Karpas-422 (cell line): ENCODE measurements at regions not wholly inside any gene's neighbourhood (a gene's known extent, or its start where the extent isn't known, plus 50 kb on each side); places are given as distances from the start of the nearest gene placed in this dataset.

ENCODE experiments used
- DNase-seq: peaks from one replicate; pipeline ENCODE4 v3.0.0-alpha.2; 2015
- H2AFZ ChIP-seq: fragments of 200-600 bp; sonication (generic); 2 replicates; pipeline ENCODE4 v1.6.1; 2014; ENCODE audit warnings: antibody characterized with exemption, low read length, mixed read lengths
- H3K27ac ChIP-seq: fragments of 200-600 bp; sonication (generic); 2 replicates; pipeline ENCODE4 v1.5.1; 2014; ENCODE audit warnings: mild to moderate bottlenecking, low read length, moderate library complexity
- H3K27me3 ChIP-seq: fragments of 200-600 bp; sonication (generic); 2 replicates; pipeline ENCODE4 v1.6.1; 2014; ENCODE audit warnings: low read length, mixed read lengths
- H3K36me3 ChIP-seq: fragments of 200-600 bp; sonication (generic); 2 replicates; pipeline ENCODE4 v1.6.1; 2014; ENCODE audit warnings: low read length, mixed read lengths; ENCODE audit not compliant: insufficient read depth
- H3K4me1 ChIP-seq: fragments of 200-600 bp; sonication (generic); 2 replicates; pipeline ENCODE4 v1.6.1; 2014; ENCODE audit warnings: mild to moderate bottlenecking, low read length, mixed read lengths
- H3K4me2 ChIP-seq: fragments of 200-600 bp; sonication (generic); 2 replicates; pipeline ENCODE4 v1.6.1; 2014; ENCODE audit warnings: low read length, low read depth, mild to moderate bottlenecking; ENCODE audit not compliant: poor library complexity, severe bottlenecking
- H3K4me3 ChIP-seq: fragments of 200-600 bp; sonication (generic); 2 replicates; pipeline ENCODE4 v1.5.1; 2014; ENCODE audit warnings: mild to moderate bottlenecking, antibody characterized with exemption, low read length, mixed read lengths
- H3K79me2 ChIP-seq: fragments of 200-600 bp; sonication (generic); 2 replicates; pipeline ENCODE4 v1.6.1; 2014; ENCODE audit warnings: mild to moderate bottlenecking, low read length, mixed read lengths
- H3K9ac ChIP-seq: fragments of 200-600 bp; sonication (generic); 2 replicates; pipeline ENCODE4 v1.6.0; 2014; ENCODE audit warnings: low read length
- H3K9me2 ChIP-seq: fragments of 200-600 bp; sonication (generic), shearing (Covaris generic); replicated peaks from 2 replicates; pipeline ENCODE4 v1.6.0; 2014; ENCODE audit warnings: mild to moderate bottlenecking, low read length, moderate library complexity; ENCODE audit not compliant: insufficient read depth
- H3K9me3 ChIP-seq: fragments of 300-700, 200-600 bp; sonication (generic); 2 replicates; pipeline ENCODE4 v1.6.1; 2014; ENCODE audit warnings: low read length, mixed read lengths
- H4K20me1 ChIP-seq: fragments of 200-600 bp; sonication (generic); 2 replicates; pipeline ENCODE4 v1.6.1; 2014; ENCODE audit warnings: mild to moderate bottlenecking, antibody characterized with exemption, low read length, low read depth; ENCODE audit not compliant: insufficient read depth

GRCh38 chr6:126091466-126091865 lies 105.1 kb downstream of the TRMT11 start:
- Histone ChIP-seq H3K4me3 (no peak overlapping the region), H3K9me2 (no peaks in the 10 kb centered on the region; the same call in 1 of the 2 replicates), H3K27ac (no peak overlapping the region), H2AFZ (no peak overlapping the region), H4K20me1 (no peaks in the 10 kb centered on the region), H3K9me3 (no peaks in the 10 kb centered on the region), H3K36me3 (peaks cover 10% of the 10 kb centered on the region; the same call in 1 of the 2 replicates), H3K79me2 (no peaks in the 10 kb centered on the region; the same call in 1 of the 2 replicates), H3K4me2 (no peak overlapping the region), H3K27me3 (no peaks in the 10 kb centered on the region), H3K9ac (no peak overlapping the region), H3K4me1 (peaks cover 5% of the 10 kb centered on the region)
- no peak for DNase-seq

DNA sequence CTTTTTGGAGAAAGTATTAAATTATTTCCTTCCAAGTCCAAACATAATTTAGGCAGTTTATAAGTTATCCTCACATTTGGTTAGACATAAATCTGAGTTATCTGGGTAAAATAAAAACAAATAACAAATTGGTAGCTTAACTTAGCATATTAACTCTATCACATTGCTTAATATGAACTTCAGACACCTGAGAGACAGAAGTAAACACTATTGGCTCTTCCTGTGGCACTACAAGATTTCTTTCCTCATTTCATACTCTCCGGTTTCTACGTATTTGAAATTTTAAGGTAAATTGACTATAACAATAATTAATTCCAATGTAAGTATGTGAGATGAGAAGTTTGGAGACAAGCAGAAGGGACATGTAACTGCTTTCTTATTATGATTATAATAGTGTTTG lies 106.8 kb downstream of the TRMT11 start:
- Histone ChIP-seq H3K27ac (no peak overlapping the region), H3K4me1 (no peaks in the 10 kb centered on the region), H3K36me3 (peaks cover 6% of the 10 kb centered on the region; the same call in 1 of the 2 replicates), H4K20me1 (no peaks in the 10 kb centered on the region), H3K4me3 (no peak overlapping the region), H3K9me3 (no peaks in the 10 kb centered on the region), H2AFZ (no peak overlapping the region), H3K4me2 (no peak overlapping the region), H3K79me2 (peaks cover 4% of the 10 kb centered on the region; the same call in 1 of the 2 replicates), H3K9ac (no peak overlapping the region), H3K27me3 (no peaks in the 10 kb centered on the region), H3K9me2 (no peaks in the 10 kb centered on the region; the same call in 1 of the 2 replicates)
- DNase-seq = no peak

DNA sequence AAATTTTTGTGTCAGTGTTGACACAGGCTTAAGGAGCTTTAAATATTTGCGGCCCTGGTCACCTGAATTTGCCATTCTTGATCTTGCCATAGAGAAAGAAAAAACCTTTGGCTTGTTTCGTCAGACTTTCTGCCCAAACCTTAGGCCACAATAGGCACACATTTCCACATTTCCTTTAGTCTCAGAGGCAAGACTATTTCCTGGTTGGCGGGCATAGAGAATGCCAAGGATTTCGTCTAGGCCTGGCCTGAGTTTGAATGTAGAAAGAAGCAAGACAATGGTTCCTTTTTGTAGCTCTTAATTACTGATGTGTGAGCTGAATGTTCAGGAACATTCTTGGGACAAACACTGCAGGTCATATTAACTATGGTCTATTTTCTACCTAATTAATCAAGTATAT lies 108.1 kb downstream of the TRMT11 start:
- H3K9me3 ChIP-seq = no peaks in the 10 kb centered on the region
- no peaks in the 10 kb centered on the region for H3K27me3 ChIP-seq

DNA sequence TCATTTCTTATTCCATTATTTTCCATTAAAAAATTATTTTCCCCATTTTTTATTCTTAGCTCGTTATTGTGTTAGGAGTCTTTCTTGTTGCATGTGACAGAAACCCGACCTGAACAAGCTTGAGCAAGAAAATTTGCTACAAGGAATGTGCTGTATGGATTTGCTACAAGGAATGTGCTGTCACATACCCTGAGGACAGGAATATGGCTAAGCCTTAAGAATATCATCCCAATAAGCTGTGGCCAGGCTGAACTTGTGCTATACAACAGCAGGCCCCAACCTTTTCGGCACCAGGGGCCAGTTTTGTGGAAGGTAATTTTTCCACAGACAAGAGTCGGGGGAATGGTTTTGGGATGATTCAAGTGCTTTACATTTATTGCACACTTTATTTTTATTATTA lies 114.0 kb downstream of the TRMT11 start:
- no peak overlapping the region for H3K9ac ChIP-seq
- no peak overlapping the region for H3K27ac ChIP-seq
- no peaks in the 10 kb centered on the region for H4K20me1 ChIP-seq
- no peak overlapping the region for H3K4me2 ChIP-seq
- H3K36me3 ChIP-seq = peaks cover 15% of the 10 kb centered on the region; the same call in 1 of the 2 replicates
- peaks cover 4% of the 10 kb centered on the region; the same call in 1 of the 2 replicates for H3K79me2 ChIP-seq
- no peaks in the 10 kb centered on the region for H3K4me1 ChIP-seq
- no peak overlapping the region for H3K4me3 ChIP-seq
- H3K9me2 ChIP-seq = no peaks in the 10 kb centered on the region
- no peaks in the 10 kb centered on the region for H3K9me3 ChIP-seq
- no peak for DNase-seq
- H3K27me3 ChIP-seq = no peaks in the 10 kb centered on the region
- H2AFZ ChIP-seq = no peak overlapping the region

More for the DNA sequence above, 108.1 kb downstream of the TRMT11 start:
- Histone ChIP-seq H3K36me3 (no peaks in the 10 kb centered on the region), H4K20me1 (no peaks in the 10 kb centered on the region), H3K9ac (no peak overlapping the region), H3K4me3 (no peak overlapping the region), H2AFZ (no peak overlapping the region), H3K9me2 (no peaks in the 10 kb centered on the region; the same call in 1 of the 2 replicates), H3K27ac (no peak overlapping the region), H3K79me2 (peaks cover 4% of the 10 kb centered on the region; the same call in 1 of the 2 replicates), H3K4me2 (no peak overlapping the region), H3K4me1 (no peaks in the 10 kb centered on the region)
- DNase-seq = no peak

DNA sequence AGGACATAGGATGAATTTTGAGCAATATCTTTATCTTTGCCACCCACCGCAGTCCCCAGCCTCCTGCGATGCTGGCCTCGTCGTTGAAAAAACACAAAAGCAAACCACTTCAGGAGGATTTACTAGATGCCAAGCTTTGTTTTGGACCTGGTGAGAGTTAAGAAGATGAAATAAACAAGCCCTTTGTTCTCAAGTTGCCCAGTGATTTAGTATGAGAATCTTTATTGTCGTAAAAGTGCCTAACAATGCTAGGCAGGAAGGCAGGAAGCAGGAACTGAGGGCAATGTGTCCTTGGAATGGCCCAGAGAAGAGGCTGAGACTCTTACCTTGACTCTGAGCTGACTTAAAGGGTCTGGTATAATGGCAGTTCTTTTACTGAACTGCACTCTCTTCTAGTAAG lies 116.0 kb downstream of the TRMT11 start:
- DNase-seq = no peak
- Histone ChIP-seq H3K4me2 (no peak overlapping the region), H2AFZ (no peak overlapping the region), H3K9ac (no peak overlapping the region), H3K9me2 (no peaks in the 10 kb centered on the region), H3K4me3 (no peak overlapping the region), H3K27me3 (no peaks in the 10 kb centered on the region), H3K36me3 (peaks cover 15% of the 10 kb centered on the region; the same call in 1 of the 2 replicates), H3K27ac (no peak overlapping the region), H3K79me2 (no peaks in the 10 kb centered on the region), H3K4me1 (no peaks in the 10 kb centered on the region), H4K20me1 (no peaks in the 10 kb centered on the region), H3K9me3 (no peaks in the 10 kb centered on the region)

GRCh38 chr6:126103993-126104392 lies 117.7 kb downstream of the TRMT11 start:
- Histone ChIP-seq H3K4me2 (no peak overlapping the region), H3K4me1 (no peaks in the 10 kb centered on the region), H3K9ac (no peak overlapping the region), H3K9me2 (no peaks in the 10 kb centered on the region), H3K27me3 (no peaks in the 10 kb centered on the region), H2AFZ (no peak overlapping the region), H3K27ac (no peak overlapping the region), H3K4me3 (no peak overlapping the region), H3K79me2 (no peaks in the 10 kb centered on the region), H3K36me3 (peaks cover 15% of the 10 kb centered on the region; the same call in 1 of the 2 replicates), H3K9me3 (no peaks in the 10 kb centered on the region), H4K20me1 (no peaks in the 10 kb centered on the region)
- DNase-seq = no peak

DNA sequence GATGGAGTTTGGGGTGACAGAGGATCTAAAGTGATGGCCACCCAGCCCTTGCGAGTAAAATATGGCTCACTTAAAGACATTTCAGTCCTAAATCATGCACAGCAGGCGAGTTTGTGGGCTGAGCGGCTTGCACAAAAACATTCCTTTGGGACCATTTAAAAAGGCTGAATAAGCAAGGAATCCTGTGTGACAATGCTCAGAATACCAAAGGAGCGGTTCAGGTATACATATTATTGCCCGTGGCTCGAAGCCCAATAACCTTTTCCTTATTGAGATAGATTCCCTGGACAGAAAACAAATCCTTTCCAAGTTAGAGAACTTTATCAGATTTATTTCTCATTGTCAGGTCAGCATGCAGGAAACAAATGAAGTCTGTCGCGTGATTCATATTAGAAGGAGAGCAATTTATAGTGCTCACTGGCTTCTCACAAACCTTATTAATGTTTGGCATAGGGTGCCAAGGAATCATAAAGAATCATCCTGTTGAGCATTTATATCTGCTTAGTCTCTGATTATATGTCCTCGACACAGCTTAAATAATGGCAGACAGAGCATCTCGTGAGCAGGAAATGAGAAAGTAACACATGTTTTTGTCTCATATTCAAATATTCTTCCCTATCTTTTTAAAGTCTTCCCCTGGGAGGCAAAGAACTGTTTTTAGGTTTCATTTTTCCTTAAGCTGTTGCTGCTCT lies 121.3 kb downstream of the TRMT11 start:
- H3K27ac ChIP-seq = no peak overlapping the region
- H3K79me2 ChIP-seq = no peaks in the 10 kb centered on the region
- H3K9me3 ChIP-seq = no peaks in the 10 kb centered on the region
- no peak overlapping the region for H3K4me3 ChIP-seq
- H3K36me3 ChIP-seq = peaks cover 13% of the 10 kb centered on the region; the same call in 1 of the 2 replicates
- no peak overlapping the region for H3K4me2 ChIP-seq
- H3K27me3 ChIP-seq = no peaks in the 10 kb centered on the region
- H4K20me1 ChIP-seq = no peaks in the 10 kb centered on the region
- no peak overlapping the region for H2AFZ ChIP-seq
- no peak for DNase-seq
- no peaks in the 10 kb centered on the region for H3K9me2 ChIP-seq
- H3K9ac ChIP-seq = no peak overlapping the region
- no peaks in the 10 kb centered on the region for H3K4me1 ChIP-seq

GRCh38 chr6:126110512-126111270 lies 124.4 kb downstream of the TRMT11 start:
- Histone ChIP-seq H3K4me3 (no peak overlapping the region), H3K27ac (no peak overlapping the region), H3K4me1 (no peaks in the 10 kb centered on the region), H3K36me3 (peaks cover 9% of the 10 kb centered on the region; the same call in 1 of the 2 replicates), H4K20me1 (no peaks in the 10 kb centered on the region), H3K4me2 (no peak overlapping the region), H3K27me3 (no peaks in the 10 kb centered on the region), H2AFZ (no peak overlapping the region), H3K9me3 (no peaks in the 10 kb centered on the region), H3K9me2 (no peaks in the 10 kb centered on the region), H3K79me2 (no peaks in the 10 kb centered on the region), H3K9ac (no peak overlapping the region)
- no peak for DNase-seq
